Endothelial cell of umbilical vein (primary cell): ENCODE measurements at regions not wholly inside any gene's neighbourhood (a gene's known extent, or its start where the extent isn't known, plus 50 kb on each side); places are given as distances from the start of the nearest gene placed in this dataset.

Experiments
- CTCF ChIP-seq, 2 donors: IDR thresholded peaks; 1 replicate in 1 of 2; 2 replicates in 1 of 2; pipeline ENCODE4 v1.5.1; 2011; ENCODE audit warnings: low read length in 2 of 2, mild to moderate bottlenecking in 2 of 2, moderate library complexity in 2 of 2, control low read depth in 1 of 2, inconsistent platforms in 1 of 2, low read depth in 1 of 2; ENCODE audit not compliant: insufficient read depth in 1 of 2; ENCODE audit errors: extremely low read depth in 1 of 2
- EZH2 ChIP-seq: IDR thresholded peaks from 2 replicates; pipeline ENCODE4 v1.6.1; 2012; ENCODE audit warnings: borderline replicate concordance, low read depth, mild to moderate bottlenecking, moderate library complexity, low read length, inconsistent platforms; ENCODE audit not compliant: severe bottlenecking
- MYC ChIP-seq: IDR thresholded peaks from one replicate; pipeline ENCODE4 v1.6.1; 2011; ENCODE audit warnings: mild to moderate bottlenecking, low read depth, low read length
- POLR2A ChIP-seq: IDR thresholded peaks from 2 replicates; pipeline ENCODE4 v1.6.1; 2012; ENCODE audit warnings: low read depth, mild to moderate bottlenecking, control low read depth, low read length
- POLR2AphosphoS5 ChIP-seq: IDR thresholded peaks from 2 replicates; pipeline ENCODE4 v1.6.1; 2012; ENCODE audit warnings: low read depth, mild to moderate bottlenecking, control low read depth, low read length, moderate library complexity; ENCODE audit not compliant: insufficient read depth
- TF ChIP-seq, protein P1 (sequence below): IDR thresholded peaks from 2 replicates; pipeline ENCODE4 v1.6.1; 2011; ENCODE audit not compliant: insufficient read depth, insufficient read length

GRCh38 chr17:55846745-55847144 is 95.9 kb downstream of the PCTP start:
- TF ChIP-seq, protein P1, sequence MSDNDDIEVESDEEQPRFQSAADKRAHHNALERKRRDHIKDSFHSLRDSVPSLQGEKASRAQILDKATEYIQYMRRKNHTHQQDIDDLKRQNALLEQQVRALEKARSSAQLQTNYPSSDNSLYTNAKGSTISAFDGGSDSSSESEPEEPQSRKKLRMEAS = no peak
- TF ChIP-seq CTCF (IDR thresholded peaks at IDR 0.05; ENCODE audit: extremely low read depth in 1 of 2, insufficient read depth in 1 of 2, low read depth in 1 of 2, low read length in 2 of 2) (no peak), POLR2AphosphoS5 (no peak), POLR2A (no peak), EZH2 (no peak), MYC (no peak)
